Activated CD4-positive, alpha-beta T cell treated with anti-CD3 and anti-CD28 coated beads for 36 hours (primary cell): ENCODE measurements at regions not wholly inside any gene's neighbourhood (a gene's known extent, or its start where the extent isn't known, plus 50 kb on each side); places are given as distances from the start of the nearest gene placed in this dataset.
"Not testable (repeated sequence)": the region's sequence is repeated elsewhere in the genome, so short reads cannot be mapped to it uniquely, and the experiment has no call there.

Experiments used
- ATAC-seq: fragments of 200-7000 bp; cut with Tn5 transposase; one replicate; pipeline ENCODE4 v1.10.0; 2021; ENCODE audit warnings: mild to moderate bottlenecking, moderate library complexity
- CTCF ChIA-PET: fragments of 350-600 bp; sonication (Branson Sonifier 250); formaldehyde crosslinking; loops from one replicate; lab custom pipeline; 2021; ENCODE audit warnings: antibody characterized with exemption; lab: Charles Lee
- POLR2A ChIA-PET: fragments of 350-600 bp; sonication (Branson Sonifier 250); formaldehyde crosslinking; loops from one replicate; lab custom pipeline; 2021; ENCODE audit warnings: antibody characterized with exemption, inconsistent platforms; lab: Charles Lee
- DNase-seq: peaks from one replicate; pipeline ENCODE4 v3.0.0-alpha.2; 2020
- H3K27ac Mint-ChIP-seq: one replicate; pipeline ENCODE4 v1.8.0; 2021; ENCODE audit warnings: mixed read lengths
- H3K27me3 Mint-ChIP-seq: one replicate; pipeline ENCODE4 v1.8.0; 2021; ENCODE audit warnings: mixed read lengths
- H3K36me3 Mint-ChIP-seq: one replicate; pipeline ENCODE4 v1.8.0; 2021; ENCODE audit warnings: low read depth, mixed read lengths
- H3K4me1 Mint-ChIP-seq: one replicate; pipeline ENCODE4 v1.8.0; 2021; ENCODE audit warnings: mixed read lengths
- H3K4me3 Mint-ChIP-seq: one replicate; pipeline ENCODE4 v1.8.0; 2021; ENCODE audit warnings: mild to moderate bottlenecking, moderate library complexity, mixed read lengths
- H3K9me3 Mint-ChIP-seq: one replicate; pipeline ENCODE4 v1.8.0; 2021; ENCODE audit warnings: low read depth, mixed read lengths
- intact Hi-C, 2 experiments: fragments of 100-400 bp; cut with DNase I in 1 of 2; cut with micrococcal nuclease in 1 of 2; formaldehyde crosslinking; loops; one replicate each; pipeline versions ENCODE4 v1.14.2 to v1.15.1; 2022 to 2024; cut with DNase I, micrococcal nuclease

GRCh38 chr5:90047113-90047512, 362.4 kb downstream of the CETN3 start:
- DNase-seq: no peak
- Mint-ChIP-seq H3K4me1 (no peaks in the 10 kb centered on the region), H3K27me3 (no peaks in the 10 kb centered on the region), H3K36me3 (no peaks in the 10 kb centered on the region), H3K9me3 (peaks cover 5% of the 10 kb centered on the region), H3K4me3 (no peak overlapping the region), H3K27ac (no peak overlapping the region)
- ChIA-PET CTCF (no interaction called here), POLR2A (no interaction called here)
- ATAC-seq: no peak
- intact Hi-C loops: no loop called here

- H3K27ac Mint-ChIP-seq, H3K4me3 Mint-ChIP-seq, intact Hi-C loops, POLR2A ChIA-PET, ATAC-seq, H3K9me3 Mint-ChIP-seq, H3K36me3 Mint-ChIP-seq, CTCF ChIA-PET, DNase-seq, H3K4me1 Mint-ChIP-seq, H3K27me3 Mint-ChIP-seq: not testable (repeated sequence)
These were observed 369.5 kb downstream of the CETN3 start for GRCh38 chr5:90040082-90040481.

GRCh38 chr5:90037646-90038045, 371.9 kb downstream of the CETN3 start:
- no peak for DNase-seq
- CTCF ChIA-PET: no interaction called here
- Mint-ChIP-seq H3K9me3 (peaks cover 23% of the 10 kb centered on the region), H3K4me1 (no peaks in the 10 kb centered on the region), H3K27me3 (no peaks in the 10 kb centered on the region), H3K4me3 (no peak overlapping the region), H3K36me3 (no peaks in the 10 kb centered on the region), H3K27ac (no peak overlapping the region)
- POLR2A ChIA-PET: no interaction called here
- ATAC-seq: no peak
- intact Hi-C loops: no loop called here

GRCh38 chr5:90022711-90023053, 386.9 kb downstream of the CETN3 start:
- Mint-ChIP-seq H3K27me3 (no peaks in the 10 kb centered on the region), H3K36me3 (no peaks in the 10 kb centered on the region), H3K9me3 (no peaks in the 10 kb centered on the region), H3K4me3 (no peak overlapping the region), H3K27ac (no peak overlapping the region), H3K4me1 (no peaks in the 10 kb centered on the region)
- ATAC-seq: no peak
- no peak for DNase-seq
- CTCF ChIA-PET: no interaction called here
- POLR2A ChIA-PET: interaction anchor here (0.5 kb wide), 1 partner anchor 24 kb away, joined by 3 read pairs; no protein-coding TSS in a partner anchor
- intact Hi-C loops: no loop called here

GRCh38 chr5:90022002-90022710, 387.4 kb downstream of the CETN3 start:
- Mint-ChIP-seq H3K9me3 (no peaks in the 10 kb centered on the region), H3K4me1 (no peaks in the 10 kb centered on the region), H3K27ac (no peak overlapping the region), H3K4me3 (no peak overlapping the region), H3K36me3 (no peaks in the 10 kb centered on the region), H3K27me3 (no peaks in the 10 kb centered on the region)
- ATAC-seq (no peak), DNase-seq (no peak)
- CTCF ChIA-PET: no interaction called here
- intact Hi-C loops: no loop called here
- POLR2A ChIA-PET: no interaction called here

- ATAC-seq (no peak), DNase-seq (no peak)
- Mint-ChIP-seq H3K27ac (no peak overlapping the region), H3K4me1 (no peaks in the 10 kb centered on the region), H3K36me3 (no peaks in the 10 kb centered on the region), H3K27me3 (no peaks in the 10 kb centered on the region), H3K4me3 (no peak overlapping the region), H3K9me3 (no peaks in the 10 kb centered on the region)
- intact Hi-C loops: no loop called here
- ChIA-PET CTCF (no interaction called here), POLR2A (no interaction called here)
These were observed 388.7 kb downstream of the CETN3 start for GRCh38 chr5:90020575-90021538.

- Mint-ChIP-seq H3K36me3 (no peaks in the 10 kb centered on the region), H3K4me3 (no peak overlapping the region), H3K9me3 (no peaks in the 10 kb centered on the region), H3K27ac (no peak overlapping the region), H3K27me3 (no peaks in the 10 kb centered on the region), H3K4me1 (no peaks in the 10 kb centered on the region)
- intact Hi-C loops: no loop called here
- CTCF ChIA-PET: no interaction called here
- POLR2A ChIA-PET: no interaction called here
- no peak for DNase-seq
- no peak for ATAC-seq
These were observed 392.3 kb downstream of the CETN3 start for GRCh38 chr5:90017239-90017638.

- ChIA-PET CTCF (interaction anchor here (0.7 to 1.2 kb wide), 2 partner anchors 250 to 458 kb away, joined by 3 read pairs; no protein-coding TSS in a partner anchor), POLR2A (no interaction called here)
- no peak overlapping the region for H3K27ac Mint-ChIP-seq
- ATAC-seq (no peak), DNase-seq (no peak)
- H3K27me3 Mint-ChIP-seq: no peaks in the 10 kb centered on the region
- no peaks in the 10 kb centered on the region for H3K36me3 Mint-ChIP-seq
- H3K4me3 Mint-ChIP-seq: no peak overlapping the region
- no peaks in the 10 kb centered on the region for H3K9me3 Mint-ChIP-seq
- H3K4me1 Mint-ChIP-seq: no peaks in the 10 kb centered on the region
- intact Hi-C loops: no loop called here
These were observed 394.0 kb downstream of the CETN3 start for GRCh38 chr5:90015584-90016018.

GRCh38 chr5:90014420-90014819, 395.1 kb downstream of the CETN3 start:
- ATAC-seq: no peak
- POLR2A ChIA-PET: no interaction called here
- Mint-ChIP-seq H3K27ac (no peak overlapping the region), H3K27me3 (no peaks in the 10 kb centered on the region), H3K9me3 (no peaks in the 10 kb centered on the region), H3K4me3 (no peak overlapping the region), H3K36me3 (no peaks in the 10 kb centered on the region), H3K4me1 (no peaks in the 10 kb centered on the region)
- DNase-seq: no peak
- CTCF ChIA-PET: no interaction called here
- intact Hi-C loops: no loop called here

- no peaks in the 10 kb centered on the region for H3K36me3 Mint-ChIP-seq
- peak; percentile 21 for DNase-seq
- ChIA-PET CTCF (no interaction called here), POLR2A (no interaction called here)
- no peaks in the 10 kb centered on the region for H3K4me1 Mint-ChIP-seq
- intact Hi-C loops: no loop called here
- ATAC-seq: no peak
- no peak overlapping the region for H3K27ac Mint-ChIP-seq
- no peak overlapping the region for H3K4me3 Mint-ChIP-seq
- peaks cover 7% of the 10 kb centered on the region for H3K9me3 Mint-ChIP-seq
- H3K27me3 Mint-ChIP-seq: no peaks in the 10 kb centered on the region
These were observed 409.2 kb downstream of the CETN3 start for GRCh38 chr5:90000351-90000750.

GRCh38 chr5:89998519-89999305, 410.8 kb downstream of the CETN3 start:
- Mint-ChIP-seq H3K9me3 (peaks cover 9% of the 10 kb centered on the region), H3K27me3 (no peaks in the 10 kb centered on the region), H3K36me3 (no peaks in the 10 kb centered on the region), H3K4me1 (no peaks in the 10 kb centered on the region), H3K27ac (no peak overlapping the region), H3K4me3 (no peak overlapping the region)
- ChIA-PET CTCF (no interaction called here), POLR2A (no interaction called here)
- intact Hi-C loops: no loop called here
- ATAC-seq (no peak), DNase-seq (no peak)
